Stomach smooth muscle (tissue), 2 donors: ENCODE measurements at regions not wholly inside any gene's neighbourhood (a gene's known extent, or its start where the extent isn't known, plus 50 kb on each side); places are given as distances from the start of the nearest gene placed in this dataset.

Experiments
- H3K27ac ChIP-seq: one replicate; pipeline ENCODE4 v1.7.0; 2013; ENCODE audit warnings: mild to moderate bottlenecking, low read length, inconsistent platforms
- H3K27me3 ChIP-seq, 2 donors: one replicate each; pipeline ENCODE4 v1.7.0; 2013; ENCODE audit warnings: low read length in 2 of 2; ENCODE audit not compliant: insufficient read depth in 2 of 2, control insufficient read depth in 1 of 2
- H3K36me3 ChIP-seq, 2 donors: one replicate each; pipeline ENCODE4 v1.7.0; 2013; ENCODE audit warnings: low read length in 2 of 2; ENCODE audit not compliant: control insufficient read depth in 2 of 2, insufficient read depth in 2 of 2
- H3K4me1 ChIP-seq: one replicate; pipeline ENCODE4 v1.7.0; 2013; ENCODE audit warnings: low read length; ENCODE audit not compliant: control insufficient read depth, insufficient read depth
- H3K4me3 ChIP-seq, 2 donors: one replicate each; pipeline ENCODE4 v1.7.0; 2013; ENCODE audit warnings: low read length in 2 of 2
- H3K9ac ChIP-seq, 2 donors: one replicate each; pipeline ENCODE4 v1.7.0; 2013; ENCODE audit warnings: low read length in 2 of 2, mild to moderate bottlenecking in 1 of 2
- H3K9me3 ChIP-seq, 2 donors: one replicate each; pipeline ENCODE4 v1.7.0; 2013; ENCODE audit warnings: low read length in 2 of 2; ENCODE audit not compliant: control insufficient read depth in 2 of 2
- donor health status: healthy.
- donor health status: Pancreatic carcinoma.

DNA sequence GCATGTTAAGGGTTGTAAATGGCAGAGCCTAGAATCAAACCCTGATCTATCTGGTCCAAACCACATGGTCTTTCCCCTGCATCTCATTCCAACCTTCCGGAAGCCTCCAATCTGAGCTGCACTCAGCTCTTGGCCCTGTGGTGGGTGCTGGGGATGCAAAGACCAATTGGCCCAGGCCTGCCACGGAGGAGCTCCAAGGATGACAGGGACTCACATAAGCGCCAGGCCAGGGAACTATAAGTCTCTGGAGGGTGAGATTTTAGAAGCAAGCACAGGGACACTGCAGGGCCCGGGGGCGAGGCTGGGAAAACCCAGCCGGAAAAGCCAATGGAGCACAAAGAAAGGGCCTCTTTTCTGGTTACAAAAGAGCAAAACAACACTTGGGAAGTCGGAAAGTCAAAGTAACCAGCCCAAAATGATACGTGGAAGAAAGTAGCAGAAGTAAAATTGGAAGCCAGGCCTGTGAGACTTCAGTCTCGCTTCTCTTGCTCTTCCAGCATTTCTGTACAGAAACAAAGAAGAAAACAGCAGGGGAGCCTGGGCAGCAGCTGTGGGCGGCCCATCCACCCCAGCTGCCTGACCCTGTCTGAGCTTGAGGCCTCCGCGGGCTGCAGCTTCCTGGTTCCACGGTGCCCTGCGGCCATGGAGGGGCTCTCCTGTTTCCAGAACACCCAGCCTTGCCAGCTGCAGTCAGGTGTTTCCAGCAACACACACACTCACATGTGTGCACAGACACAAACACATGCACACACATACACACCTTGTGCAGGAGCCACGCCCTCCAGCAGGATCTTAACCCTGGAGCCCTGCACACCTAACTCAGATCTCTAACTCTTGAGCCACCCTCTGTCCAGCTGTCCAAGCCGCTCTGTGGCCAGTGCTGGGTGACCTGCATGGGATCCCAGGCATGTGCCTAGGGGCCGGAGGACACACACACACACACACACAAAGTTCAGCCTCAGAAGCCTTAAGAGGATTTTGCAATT lies 178.2 kb downstream of the BCL11B start:
- Histone ChIP-seq H3K27me3 (no peaks in the 10 kb centered on the region), H3K36me3 (no peaks in the 10 kb centered on the region), H3K4me1 (no peaks in the 10 kb centered on the region), H3K4me3 (no peak overlapping the region), H3K9me3 (no peaks in the 10 kb centered on the region), H3K9ac (no peak overlapping the region), H3K27ac (no peak overlapping the region)

DNA sequence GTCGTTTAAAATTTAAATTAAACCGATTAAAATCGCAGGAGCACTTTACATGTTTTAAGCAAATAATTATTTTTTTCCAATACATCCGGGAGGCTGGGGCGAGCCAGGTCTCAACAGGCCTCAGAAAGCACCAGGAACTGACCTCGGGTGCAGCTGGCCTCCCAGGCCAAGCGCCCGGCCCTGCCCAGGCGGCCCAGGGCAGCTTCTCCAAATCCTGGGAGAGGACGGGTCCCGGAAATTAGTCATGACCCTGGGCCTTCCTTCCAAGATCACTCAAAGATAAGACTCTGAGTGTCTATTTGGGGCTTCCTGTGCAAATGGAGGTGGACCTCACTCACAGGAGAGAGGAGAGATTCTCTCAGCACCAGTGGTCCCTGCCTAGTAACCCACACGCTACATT lies 177.1 kb downstream of the BCL11B start:
- Histone ChIP-seq H3K9me3 (no peaks in the 10 kb centered on the region), H3K4me3 (no peak overlapping the region), H3K9ac (no peak overlapping the region), H3K27me3 (no peaks in the 10 kb centered on the region), H3K36me3 (no peaks in the 10 kb centered on the region), H3K27ac (no peak overlapping the region), H3K4me1 (no peaks in the 10 kb centered on the region)

DNA sequence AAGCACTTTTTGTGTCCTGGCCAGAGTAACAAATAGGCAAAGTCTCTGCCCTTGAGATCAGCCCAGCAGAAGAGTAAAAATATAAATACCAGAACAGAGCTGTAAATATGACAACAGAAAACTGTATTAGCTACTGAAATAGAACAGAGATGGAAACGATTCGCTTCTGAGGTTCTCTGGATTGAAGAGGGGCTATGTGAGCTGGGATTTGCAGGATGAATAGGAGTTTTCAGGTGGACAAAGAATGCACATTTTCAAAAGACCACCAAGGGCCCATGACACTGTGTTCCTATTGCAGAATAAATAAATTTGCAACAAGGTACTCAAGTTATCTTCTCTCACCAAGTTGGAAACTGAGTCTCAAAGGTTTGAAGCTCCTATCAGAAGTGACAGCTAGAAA lies 176.6 kb downstream of the BCL11B start:
- no peaks in the 10 kb centered on the region for H3K9me3 ChIP-seq
- H3K27me3 ChIP-seq, result no peaks in the 10 kb centered on the region
- H3K27ac ChIP-seq, result no peak overlapping the region
- H3K4me1 ChIP-seq, result no peaks in the 10 kb centered on the region
- H3K36me3 ChIP-seq, result no peaks in the 10 kb centered on the region
- no peak overlapping the region for H3K4me3 ChIP-seq
- H3K9ac ChIP-seq, result no peak overlapping the region

DNA sequence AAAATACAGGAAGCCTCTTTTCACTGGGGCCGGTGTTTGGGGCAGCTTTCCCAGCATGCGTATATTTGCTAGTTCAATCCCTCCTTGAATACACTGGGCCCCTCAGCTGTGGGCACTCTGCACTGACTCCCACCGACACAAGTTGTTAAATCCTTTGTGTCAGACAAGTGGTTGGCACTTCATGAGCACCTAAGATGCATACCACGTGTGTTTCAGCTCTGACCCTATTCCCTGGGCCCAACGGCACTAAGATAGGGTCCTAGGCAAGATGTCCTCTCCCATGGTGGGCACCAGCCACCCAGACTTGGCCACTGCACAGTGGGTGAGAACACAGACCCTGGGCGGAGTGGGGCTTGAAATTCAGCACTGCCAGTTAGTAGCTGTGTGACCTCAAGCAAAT lies 173.8 kb downstream of the BCL11B start:
- Histone ChIP-seq H3K4me3 (no peak overlapping the region), H3K27ac (no peak overlapping the region), H3K9ac (no peak overlapping the region), H3K4me1 (no peaks in the 10 kb centered on the region), H3K9me3 (no peaks in the 10 kb centered on the region), H3K27me3 (no peaks in the 10 kb centered on the region), H3K36me3 (no peaks in the 10 kb centered on the region)

DNA sequence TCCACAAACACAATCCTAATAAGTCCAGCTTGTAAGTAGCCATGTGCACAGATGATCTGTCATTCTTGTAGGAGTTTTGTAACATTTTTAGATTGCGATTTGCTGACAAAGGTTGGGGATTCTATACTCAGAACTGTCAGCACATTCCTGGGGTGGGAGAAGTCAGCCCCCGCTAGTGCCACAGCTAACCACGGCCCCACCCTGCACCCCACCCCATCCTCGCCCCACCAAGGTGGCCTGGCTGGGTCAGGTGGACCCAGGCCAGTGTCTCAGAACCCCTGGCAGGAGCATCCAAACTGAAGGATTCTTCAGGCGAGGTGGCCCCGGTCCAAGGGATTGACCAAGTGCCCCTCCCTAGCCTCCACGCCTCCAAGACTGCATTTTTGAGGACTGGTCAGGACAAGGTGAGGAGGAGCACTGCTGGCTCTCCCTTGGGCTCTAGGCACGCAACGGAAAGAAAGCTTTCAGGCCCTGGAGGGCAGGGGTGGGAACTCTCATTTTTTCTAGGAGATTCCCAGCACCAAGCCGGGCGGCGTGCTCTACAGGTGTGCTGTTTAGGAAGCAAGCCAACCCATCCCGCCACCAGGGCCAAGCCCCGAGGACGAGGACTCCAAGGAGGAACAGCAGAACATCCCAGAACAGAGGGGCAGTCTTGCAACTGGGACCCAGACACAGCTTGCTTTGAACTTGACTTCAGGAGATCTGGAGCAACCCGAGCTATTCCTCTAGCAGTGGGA lies 172.8 kb downstream of the BCL11B start:
- H3K4me3 ChIP-seq, result no peak overlapping the region
- H3K9me3 ChIP-seq, result no peaks in the 10 kb centered on the region
- H3K27me3 ChIP-seq, result no peaks in the 10 kb centered on the region
- no peak overlapping the region for H3K27ac ChIP-seq
- H3K36me3 ChIP-seq, result no peaks in the 10 kb centered on the region
- H3K4me1 ChIP-seq, result no peaks in the 10 kb centered on the region
- no peak overlapping the region for H3K9ac ChIP-seq

DNA sequence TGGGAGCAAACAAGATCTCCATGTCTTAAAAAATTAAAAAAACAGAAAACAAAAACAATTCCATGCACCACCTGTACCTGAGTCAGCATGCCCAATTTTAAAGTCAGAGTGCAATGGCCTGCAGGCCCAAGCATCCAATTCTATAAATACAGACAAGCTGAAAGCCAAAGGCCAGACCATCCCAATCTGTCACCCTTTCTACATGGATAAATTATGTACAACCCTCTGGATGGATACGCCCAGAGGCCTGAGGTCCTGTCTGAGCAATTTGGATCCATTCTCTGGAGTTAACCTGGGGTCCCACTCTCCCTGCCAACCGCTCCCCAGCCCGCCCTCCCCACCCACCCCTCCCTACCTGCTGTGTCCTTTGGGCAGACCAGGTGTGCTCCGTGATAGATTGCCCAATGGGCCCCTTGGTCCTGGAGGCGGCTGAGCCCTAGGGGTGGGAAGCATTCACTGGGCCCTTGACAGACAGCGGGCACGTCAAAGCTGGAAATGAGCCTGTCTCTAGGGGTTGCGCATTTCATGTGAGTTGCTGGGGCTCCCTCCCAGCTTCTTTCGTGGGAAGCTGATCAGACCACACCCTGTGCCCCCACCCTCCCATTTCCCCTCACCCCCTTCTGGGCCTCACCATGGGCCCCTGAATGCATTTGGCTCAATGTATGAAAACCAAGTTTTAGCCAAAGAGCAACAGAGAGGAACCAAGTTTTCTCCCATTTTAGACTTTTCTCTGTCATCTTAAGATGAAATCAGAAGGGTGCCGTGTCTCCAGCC lies 171.3 kb downstream of the BCL11B start:
- no peak overlapping the region for H3K27ac ChIP-seq
- no peak overlapping the region for H3K4me3 ChIP-seq
- peaks cover 0 to 3% of the 10 kb centered on the region in 2 donors for H3K9me3 ChIP-seq
- no peaks in the 10 kb centered on the region for H3K36me3 ChIP-seq
- no peaks in the 10 kb centered on the region for H3K4me1 ChIP-seq
- H3K27me3 ChIP-seq, result no peaks in the 10 kb centered on the region
- H3K9ac ChIP-seq, result no peak overlapping the region

DNA sequence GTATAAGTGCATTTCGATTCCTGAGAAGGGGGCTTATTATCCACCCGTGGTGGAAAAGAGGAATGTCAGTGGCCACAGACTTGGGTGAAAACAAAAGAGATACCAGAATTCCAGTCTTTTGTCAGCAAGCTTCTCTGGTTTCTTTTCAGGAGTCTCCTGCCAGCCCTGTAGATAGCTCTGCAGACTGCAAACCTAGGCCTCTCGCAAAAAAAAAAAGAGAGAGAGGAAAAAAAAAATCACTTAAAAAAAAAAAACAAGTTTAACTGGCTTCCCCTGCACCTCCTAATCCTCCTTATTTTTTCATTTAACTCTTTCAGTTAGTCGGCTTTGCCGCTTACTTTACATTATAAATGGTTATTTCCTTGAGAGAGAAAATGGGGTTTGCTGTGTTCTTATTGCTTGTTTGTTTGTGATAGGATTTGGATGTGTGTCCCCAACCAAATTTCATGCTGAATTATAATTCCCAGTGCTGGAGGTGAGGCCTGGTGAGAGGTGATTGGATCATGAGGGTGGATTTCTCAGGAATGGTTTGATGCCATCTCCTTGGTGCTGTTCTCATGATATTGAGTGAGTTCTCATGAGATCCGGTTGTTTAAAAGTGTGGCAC lies 170.0 kb downstream of the BCL11B start:
- Histone ChIP-seq H3K27me3 (no peaks in the 10 kb centered on the region), H3K4me1 (no peaks in the 10 kb centered on the region), H3K27ac (no peak overlapping the region), H3K9me3 (peaks cover 2 to 3% of the 10 kb centered on the region in 2 donors), H3K36me3 (no peaks in the 10 kb centered on the region), H3K4me3 (no peak overlapping the region), H3K9ac (no peak overlapping the region)

DNA sequence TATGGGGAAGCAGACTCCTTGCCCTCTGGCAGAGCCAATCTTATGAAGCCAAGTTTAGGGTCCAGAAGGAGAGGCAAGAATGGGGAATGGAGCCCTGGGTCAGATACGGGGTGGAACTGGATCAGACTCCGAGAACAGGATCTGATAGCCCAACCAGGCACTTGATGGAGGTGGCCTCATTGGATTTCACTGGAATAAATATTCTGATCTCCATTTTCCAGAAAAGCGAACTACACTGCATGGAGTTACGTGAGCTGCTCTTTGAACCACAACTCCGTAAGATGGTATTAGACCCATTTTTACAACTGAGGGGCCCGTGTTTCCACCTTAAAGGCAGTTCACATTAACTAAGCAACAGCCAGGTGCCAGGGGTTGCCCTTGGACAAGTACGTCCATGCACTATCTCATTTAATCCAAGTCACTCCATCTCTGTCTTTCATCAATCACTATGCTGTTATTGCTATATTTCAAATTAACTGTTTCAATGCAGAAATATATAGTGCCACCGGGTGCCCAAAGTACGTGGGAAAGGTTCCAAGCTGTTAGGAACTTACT lies 155.2 kb downstream of the BCL11B start:
- H3K4me3 ChIP-seq, result no peak overlapping the region
- no peaks in the 10 kb centered on the region for H3K36me3 ChIP-seq
- H3K27ac ChIP-seq, result no peak overlapping the region
- no peak overlapping the region for H3K9ac ChIP-seq
- H3K4me1 ChIP-seq, result no peaks in the 10 kb centered on the region
- H3K9me3 ChIP-seq, result peaks cover 0 to 7% of the 10 kb centered on the region in 2 donors
- H3K27me3 ChIP-seq, result peaks cover 12 to 26% of the 10 kb centered on the region in 2 donors

DNA sequence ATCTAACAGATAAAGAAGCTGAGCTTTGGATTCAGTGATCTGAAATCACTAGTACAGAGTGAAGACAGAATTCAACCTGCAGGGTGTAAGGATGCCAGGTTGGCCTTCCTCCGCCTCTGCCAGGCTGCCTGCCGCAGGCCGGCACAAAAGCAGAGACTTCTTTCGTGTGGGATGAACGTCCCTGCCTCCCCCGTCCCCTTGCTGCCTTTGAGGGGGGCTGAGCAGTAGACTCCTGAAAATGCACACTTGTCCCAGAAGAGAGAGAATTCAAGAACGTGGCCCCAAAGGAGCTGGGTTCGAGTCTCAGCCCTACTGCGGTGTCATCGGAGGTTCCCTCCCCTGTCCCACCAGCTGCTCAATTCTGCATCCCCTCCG lies 154.3 kb downstream of the BCL11B start:
- no peaks in the 10 kb centered on the region for H3K4me1 ChIP-seq
- no peaks in the 10 kb centered on the region for H3K36me3 ChIP-seq
- H3K4me3 ChIP-seq, result no peak overlapping the region
- peaks cover 14 to 28% of the 10 kb centered on the region in 2 donors for H3K27me3 ChIP-seq
- H3K27ac ChIP-seq, result no peak overlapping the region
- H3K9ac ChIP-seq, result no peak overlapping the region
- H3K9me3 ChIP-seq, result peaks cover 0 to 7% of the 10 kb centered on the region in 2 donors
